ENCODE measurements at regions not wholly inside any gene's neighbourhood (a gene's known extent, or its start where the extent isn't known, plus 50 kb on each side); places are given as distances from the start of the nearest gene placed in this dataset.
"Not testable (repeated sequence)": the region's sequence is repeated elsewhere in the genome, so short reads cannot be mapped to it uniquely, and the experiment has no call there.

- H3K4me3 ChIP-seq (ENCODE audit: control insufficient read depth, low read depth, low read length), result no peak overlapping the region
- no peak for TF ChIP-seq CTCF (conservative IDR thresholded peaks at IDR 0.05; ENCODE audit: control insufficient read depth, insufficient read depth, low read depth, low read length)
- DNase-seq (ENCODE audit: low read depth), result no peak
These were observed 75.8 kb upstream of the PCAT7 start for GRCh38 chr9:94478755-94479730.

GRCh38 chr9:94479757-94480156 is 75.1 kb upstream of the PCAT7 start:
- no peak overlapping the region for H3K4me3 ChIP-seq (ENCODE audit: control insufficient read depth, low read depth, low read length)
- no peak for TF ChIP-seq CTCF (conservative IDR thresholded peaks at IDR 0.05; ENCODE audit: control insufficient read depth, insufficient read depth, low read depth, low read length)
- DNase-seq (ENCODE audit: low read depth), result no peak

- no peak overlapping the region for H3K4me3 ChIP-seq (ENCODE audit: control insufficient read depth, low read depth, low read length)
- no peak for DNase-seq (ENCODE audit: low read depth)
- TF ChIP-seq CTCF (conservative IDR thresholded peaks at IDR 0.05; ENCODE audit: control insufficient read depth, insufficient read depth, low read depth, low read length), result no peak
These were observed 74.7 kb upstream of the PCAT7 start for GRCh38 chr9:94480205-94480604.

DNA sequence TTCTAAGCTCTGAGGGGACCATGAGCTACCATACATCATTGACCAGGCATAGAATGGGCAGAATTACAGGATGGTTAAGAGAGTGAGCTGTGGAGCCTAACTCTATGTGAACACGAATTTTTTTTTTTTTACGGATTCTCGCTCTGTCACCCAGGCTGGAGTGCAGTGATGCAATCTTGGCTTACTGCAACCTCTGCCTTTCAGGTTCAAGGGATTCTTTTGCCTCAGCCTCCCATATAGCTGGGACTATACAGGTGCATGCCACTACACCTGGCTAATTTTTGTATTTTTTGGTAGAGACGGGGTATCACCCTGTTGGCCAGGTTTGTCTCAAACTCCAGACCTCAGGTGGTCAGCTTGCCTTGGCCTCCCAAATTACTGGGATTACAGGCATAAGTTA is 72.8 kb upstream of the PCAT7 start:
- no peak for TF ChIP-seq CTCF (conservative IDR thresholded peaks at IDR 0.05; ENCODE audit: control insufficient read depth, insufficient read depth, low read depth, low read length)
- no peak overlapping the region for H3K4me3 ChIP-seq (ENCODE audit: control insufficient read depth, low read depth, low read length)
- DNase-seq (ENCODE audit: low read depth), result no peak

DNA sequence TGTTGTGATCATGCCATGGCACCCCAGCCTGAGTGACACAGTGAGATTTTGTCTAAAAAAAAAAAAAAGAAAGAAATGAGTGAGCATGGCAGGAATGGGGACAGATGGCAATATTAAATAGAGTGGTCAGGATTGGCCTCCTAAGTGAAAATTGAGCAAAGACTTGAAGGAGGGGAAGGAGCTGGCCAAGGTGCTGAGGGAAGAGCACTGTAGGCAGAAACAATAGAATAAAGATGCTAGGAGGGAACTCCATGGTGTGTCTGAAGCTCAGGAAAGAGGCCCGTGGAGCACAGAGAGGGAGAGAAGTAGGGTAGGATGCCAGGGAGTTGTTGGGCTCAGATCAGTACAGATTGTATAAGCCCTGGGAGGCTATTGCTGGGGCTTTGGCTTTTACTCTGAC is 64.4 kb upstream of the PCAT7 start:
- H3K4me3 ChIP-seq (ENCODE audit: control insufficient read depth, low read depth, low read length), result no peak overlapping the region
- peak; percentile 2 for DNase-seq (ENCODE audit: low read depth)
- TF ChIP-seq CTCF (conservative IDR thresholded peaks at IDR 0.05; ENCODE audit: control insufficient read depth, insufficient read depth, low read depth, low read length), result no peak

- not testable (repeated sequence) for DNase-seq (ENCODE audit: low read depth); H3K4me3 ChIP-seq (ENCODE audit: control insufficient read depth, low read depth, low read length)
These were observed 62.8 kb upstream of the PCAT7 start for GRCh38 chr9:94492125-94492524.

GRCh38 chr9:94498801-94499453 is 56.0 kb upstream of the PCAT7 start:
- no peak for DNase-seq (ENCODE audit: low read depth)
- no peak for TF ChIP-seq CTCF (conservative IDR thresholded peaks at IDR 0.05; ENCODE audit: control insufficient read depth, insufficient read depth, low read depth, low read length)
- H3K4me3 ChIP-seq (ENCODE audit: control insufficient read depth, low read depth, low read length), result no peak overlapping the region
